ENCODE measurements at regions not wholly inside any gene's neighbourhood (a gene's known extent, or its start where the extent isn't known, plus 50 kb on each side); places are given as distances from the start of the nearest gene placed in this dataset.

- no peak for TF ChIP-seq ZNF560 (tag by site-specific recombination; IDR thresholded peaks at IDR 0.05; ENCODE audit: borderline replicate concordance)
- TF ChIP-seq ZNF792 (tag by site-specific recombination; IDR thresholded peaks at IDR 0.05) = no peak
- no peak for TF ChIP-seq CTCF (tag by site-specific recombination; IDR thresholded peaks at IDR 0.05)
- TF ChIP-seq PBX3 (CRISPR knock-in tag; IDR thresholded peaks at IDR 0.05) = no peak
- no peak for TF ChIP-seq ZBTB49 (tag by site-specific recombination; IDR thresholded peaks at IDR 0.05; ENCODE audit: low read depth)
- no peak for TF ChIP-seq REST (tag by site-specific recombination; IDR thresholded peaks at IDR 0.05)
- TF ChIP-seq ZSCAN4 (tag by site-specific recombination; IDR thresholded peaks at IDR 0.05) = no peak
- TF ChIP-seq HOXA7 (CRISPR knock-in tag; IDR thresholded peaks at IDR 0.05; ENCODE audit: borderline replicate concordance) = no peak
- TF ChIP-seq BCL11A (tag by site-specific recombination; IDR thresholded peaks at IDR 0.05; ENCODE audit: low read depth) = no peak
Measured at GRCh38 chr10:63972949-63973827, 452.0 kb downstream of the REEP3 start.
